Gastroesophageal sphincter (tissue), 4 donors: ENCODE measurements at regions not wholly inside any gene's neighbourhood (a gene's known extent, or its start where the extent isn't known, plus 50 kb on each side); places are given as distances from the start of the nearest gene placed in this dataset.
"Not testable (repeated sequence)": the region's sequence is repeated elsewhere in the genome, so short reads cannot be mapped to it uniquely, and the experiment has no call there.

ENCODE experiments used
- ATAC-seq: fragments of 150-250 bp; one replicate; pipeline ENCODE4 v1.9.1; 2016; ENCODE audit warnings: mild to moderate bottlenecking, moderate library complexity
- H3K27ac ChIP-seq, 4 donors: fragments of 200-600 bp; sonication (generic) in 3 of 4; 1 replicate in 3 of 4; 2 replicates in 1 of 4; pipeline ENCODE4 v1.5.1; 2016 to 2019
- H3K27me3 ChIP-seq: fragments of 200-600 bp; sonication (generic); one replicate; pipeline ENCODE4 v1.5.1; 2019
- H3K36me3 ChIP-seq, 2 donors: fragments of 200-600 bp; sonication (generic); one replicate each; pipeline ENCODE4 v1.5.1; 2019; ENCODE audit warnings: control low read depth in 1 of 2
- H3K4me1 ChIP-seq, 3 donors: fragments of 200-600 bp; sonication (generic); 1 replicate in 2 of 3; 2 replicates in 1 of 3; pipeline ENCODE4 v1.5.1; 2016 to 2019; ENCODE audit warnings: control low read depth in 2 of 3
- H3K4me3 ChIP-seq, 2 donors: fragments of 200-600 bp; sonication (generic); one replicate each; pipeline ENCODE4 v1.5.1; 2019; ENCODE audit warnings: mild to moderate bottlenecking in 1 of 2, moderate library complexity in 1 of 2
- H3K9me3 ChIP-seq, 3 donors: fragments of 200-600 bp; sonication (generic); one replicate each; pipeline ENCODE4 v1.5.1; 2017 to 2019; ENCODE audit warnings: control low read depth in 2 of 3
- CTCF ChIP-seq, 4 experiments: fragments of 200-600 bp in 2 of 4; fragments of 450-650 bp in 2 of 4; sonication (generic) in 1 of 4; IDR thresholded peaks; one replicate each; pipeline ENCODE4 v1.5.1; 2017 to 2019; ENCODE audit warnings: antibody characterized with exemption in 4 of 4, mild to moderate bottlenecking in 2 of 4, moderate library complexity in 2 of 4
- EP300 ChIP-seq: sonication (generic); formaldehyde crosslinking; IDR thresholded peaks from one replicate; pipeline ENCODE4 v1.6.1; 2017; ENCODE audit warnings: antibody characterized with exemption, mild to moderate bottlenecking
- POLR2A ChIP-seq, 2 donors: fragments of 450-650 bp; IDR thresholded peaks; one replicate each; pipeline ENCODE4 v1.6.1; 2017; ENCODE audit warnings: antibody characterized with exemption in 2 of 2, mild to moderate bottlenecking in 2 of 2, moderate library complexity in 1 of 2
- POLR2AphosphoS5 ChIP-seq: sonication (generic); formaldehyde crosslinking; IDR thresholded peaks from one replicate; pipeline ENCODE4 v1.6.1; 2017; ENCODE audit warnings: antibody characterized with exemption
- WGBS, 2 donors: methylation state at CpG; one replicate each; pipeline ENCODE4 v1.1.5; 2018; ENCODE audit warnings: low coverage in 1 of 2; 5-methylcytosine and 5-hydroxymethylcytosine counted together

GRCh38 chr15:84094720-84095119, 140.9 kb upstream of the GOLGA6L4 start:
- not testable (repeated sequence) for H3K27ac ChIP-seq, ATAC-seq, H3K36me3 ChIP-seq, H3K9me3 ChIP-seq, H3K4me1 ChIP-seq, H3K27me3 ChIP-seq, H3K4me3 ChIP-seq
- WGBS, 2 donors = 8 to 67% methylated on average over 1 of the region's 2 CpGs

- H3K4me1 ChIP-seq, H3K27me3 ChIP-seq, H3K36me3 ChIP-seq, ATAC-seq, H3K9me3 ChIP-seq, H3K27ac ChIP-seq, H3K4me3 ChIP-seq: not testable (repeated sequence)
- 81 to 100% methylated on average over 2 of the region's 3 CpGs for WGBS, 2 donors
Observed at GRCh38 chr15:84097053-84097452, 138.5 kb upstream of the GOLGA6L4 start.

- Histone ChIP-seq H3K27me3 (no peaks in the 10 kb centered on the region), H3K36me3 (no peaks in the 10 kb centered on the region), H3K4me3 (no peak overlapping the region), H3K4me1 (no peaks in the 10 kb centered on the region), H3K9me3 (no peaks in the 10 kb centered on the region), H3K27ac (no peak overlapping the region)
- no peak for ATAC-seq
- TF ChIP-seq EP300 (no peak), POLR2AphosphoS5 (no peak), CTCF (IDR thresholded peaks at IDR 0.05) (no peak), POLR2A (IDR thresholded peaks at IDR 0.05) (no peak)
Observed at GRCh38 chr15:84098604-84099003, 137.0 kb upstream of the GOLGA6L4 start.

- H3K4me1 ChIP-seq = no peaks in the 10 kb centered on the region
- no peaks in the 10 kb centered on the region for H3K36me3 ChIP-seq
- H3K4me3 ChIP-seq = no peak overlapping the region
- ATAC-seq = no peak
- H3K27me3 ChIP-seq = no peaks in the 10 kb centered on the region
- 0 to 11% methylated on average over 1 of the region's 1 CpG for WGBS, 2 donors
- TF ChIP-seq EP300 (no peak), POLR2AphosphoS5 (no peak), CTCF (IDR thresholded peaks at IDR 0.05) (no peak), POLR2A (IDR thresholded peaks at IDR 0.05) (no peak)
- no peaks in the 10 kb centered on the region for H3K9me3 ChIP-seq
- no peak overlapping the region for H3K27ac ChIP-seq
Observed at GRCh38 chr15:84099181-84099580, 136.4 kb upstream of the GOLGA6L4 start.

GRCh38 chr15:84103345-84103744, 132.2 kb upstream of the GOLGA6L4 start:
- H3K27me3 ChIP-seq = no peaks in the 10 kb centered on the region
- H3K4me3 ChIP-seq = no peak overlapping the region
- H3K36me3 ChIP-seq = no peaks in the 10 kb centered on the region
- no peak for ATAC-seq
- H3K27ac ChIP-seq = no peak overlapping the region
- H3K4me1 ChIP-seq = no peaks in the 10 kb centered on the region
- TF ChIP-seq POLR2A (IDR thresholded peaks at IDR 0.05) = no peak
- TF ChIP-seq CTCF (IDR thresholded peaks at IDR 0.05) = no peak
- no peak for TF ChIP-seq EP300
- no peak for TF ChIP-seq POLR2AphosphoS5
- WGBS, 2 donors = 75 to 90% methylated on average over 4 of the region's 4 CpGs
- H3K9me3 ChIP-seq = no peaks in the 10 kb centered on the region

- Histone ChIP-seq H3K36me3 (no peaks in the 10 kb centered on the region), H3K9me3 (no peaks in the 10 kb centered on the region), H3K27me3 (no peaks in the 10 kb centered on the region), H3K4me1 (no peaks in the 10 kb centered on the region), H3K27ac (no peak overlapping the region), H3K4me3 (no peak overlapping the region)
- no peak for ATAC-seq
- TF ChIP-seq EP300 (no peak), CTCF (IDR thresholded peaks at IDR 0.05) (no peak), POLR2AphosphoS5 (no peak)
- 64 to 100% methylated on average over 2 to 3 of the region's 3 CpGs for WGBS, 2 donors
Observed at GRCh38 chr15:84104853-84105252, 130.7 kb upstream of the GOLGA6L4 start.
